GM12892 (cell line): ENCODE measurements at regions not wholly inside any gene's neighbourhood (a gene's known extent, or its start where the extent isn't known, plus 50 kb on each side); places are given as distances from the start of the nearest gene placed in this dataset.

Experiments
- POLR2A ChIP-seq: IDR thresholded peaks from 2 replicates; pipeline ENCODE4 v1.6.1; 2011; ENCODE audit warnings: low read depth, low read length, control low read depth
- POLR2AphosphoS5 ChIP-seq: IDR thresholded peaks from 2 replicates; pipeline ENCODE4 v1.6.1; 2011; ENCODE audit warnings: low read depth, low read length, control low read depth
- TAF1 ChIP-seq: IDR thresholded peaks from 2 replicates; pipeline ENCODE4 v1.6.1; 2011; ENCODE audit warnings: low read depth, mild to moderate bottlenecking, control low read depth, low read length, borderline replicate concordance

- TF ChIP-seq POLR2AphosphoS5 (no peak), POLR2A (no peak), TAF1 (no peak)
Measured at GRCh38 chr2:5589183-5589582, 103.0 kb upstream of the SOX11 start.
